Mononuclear cell (primary cell): ENCODE measurements at regions not wholly inside any gene's neighbourhood (a gene's known extent, or its start where the extent isn't known, plus 50 kb on each side); places are given as distances from the start of the nearest gene placed in this dataset.

Source experiments
- H3K27me3 ChIP-seq: 2 replicates; pipeline ENCODE4 v1.6.0; 2011; ENCODE audit warnings: low read length, control low read depth; ENCODE audit not compliant: insufficient read depth
- H3K4me1 ChIP-seq: 2 replicates; pipeline ENCODE4 v1.5.1; 2011; ENCODE audit warnings: mild to moderate bottlenecking, low read length, control low read depth; ENCODE audit not compliant: insufficient read depth
- H3K4me3 ChIP-seq: 2 replicates; pipeline ENCODE4 v1.5.1; 2011; ENCODE audit warnings: mild to moderate bottlenecking, low read length, moderate library complexity
- H3K9me3 ChIP-seq: 2 replicates; pipeline ENCODE4 v1.5.1; 2011; ENCODE audit warnings: low read depth, mild to moderate bottlenecking, control low read depth, low read length

DNA sequence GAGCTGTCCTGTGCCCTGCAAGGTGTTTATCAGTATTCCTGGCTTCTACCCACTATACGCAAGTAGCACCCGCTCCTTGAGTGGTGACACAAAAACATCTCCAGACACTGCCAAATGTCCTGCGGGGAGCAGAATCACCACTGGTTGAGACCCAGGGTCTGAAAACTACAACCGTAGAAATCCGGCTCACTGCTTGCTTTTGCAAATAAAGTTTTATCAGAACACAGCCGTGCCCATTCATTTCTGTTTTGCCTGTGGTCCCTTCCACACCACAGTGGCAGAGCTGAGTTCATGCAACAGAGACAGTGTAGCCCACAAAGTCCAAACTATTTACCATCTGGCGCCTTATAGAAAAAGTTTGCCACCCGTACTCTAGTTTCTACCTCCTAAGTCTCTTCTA lies 125.7 kb upstream of the DIO3 start:
- H3K4me3 ChIP-seq = no peak overlapping the region
- H3K27me3 ChIP-seq = peaks cover 26% of the 10 kb centered on the region
- no peaks in the 10 kb centered on the region for H3K4me1 ChIP-seq
- no peaks in the 10 kb centered on the region for H3K9me3 ChIP-seq

DNA sequence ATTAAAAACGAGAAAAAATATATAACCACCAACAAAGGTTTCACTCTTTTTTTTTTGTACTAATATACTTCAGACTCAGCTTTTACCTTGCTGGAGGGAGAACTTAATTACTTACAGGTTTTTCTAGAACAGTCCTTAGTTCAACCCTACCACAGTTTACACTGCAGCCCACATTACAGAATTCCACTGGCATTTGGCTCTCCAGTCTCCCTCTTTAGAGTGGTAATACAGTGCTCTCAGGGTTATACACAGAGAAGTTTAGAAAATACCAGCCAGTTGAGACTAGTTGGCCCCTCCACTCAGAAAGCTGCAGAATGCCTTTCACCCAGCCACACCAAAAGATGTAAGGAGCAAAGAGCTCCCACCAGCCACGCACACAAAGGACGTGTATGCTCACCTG lies 122.3 kb upstream of the DIO3 start:
- Histone ChIP-seq H3K27me3 (peaks cover 12% of the 10 kb centered on the region), H3K4me1 (peaks cover 15% of the 10 kb centered on the region), H3K4me3 (no peak overlapping the region), H3K9me3 (no peaks in the 10 kb centered on the region)

DNA sequence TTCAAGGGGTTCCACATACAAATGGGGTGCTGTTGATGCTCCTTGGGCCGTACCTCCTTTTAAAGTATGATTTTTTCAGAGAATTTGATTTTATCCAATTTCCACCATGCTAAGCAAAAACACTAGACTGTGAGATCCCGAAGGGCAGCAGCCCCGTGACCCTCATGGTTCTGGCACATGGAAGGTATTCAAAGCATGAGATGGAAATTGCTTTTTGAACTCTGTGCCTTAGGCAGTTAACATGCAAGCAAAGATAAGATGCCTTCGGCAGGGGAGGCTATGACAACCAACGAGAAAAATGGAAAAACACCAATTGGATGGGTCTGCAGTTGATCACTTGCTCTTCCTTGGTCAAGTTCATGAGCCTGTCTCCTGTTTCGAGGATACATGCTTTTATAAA lies 120.8 kb upstream of the DIO3 start:
- Histone ChIP-seq H3K27me3 (peaks cover 16% of the 10 kb centered on the region), H3K9me3 (no peaks in the 10 kb centered on the region), H3K4me3 (no peak overlapping the region), H3K4me1 (peaks cover 15% of the 10 kb centered on the region)

DNA sequence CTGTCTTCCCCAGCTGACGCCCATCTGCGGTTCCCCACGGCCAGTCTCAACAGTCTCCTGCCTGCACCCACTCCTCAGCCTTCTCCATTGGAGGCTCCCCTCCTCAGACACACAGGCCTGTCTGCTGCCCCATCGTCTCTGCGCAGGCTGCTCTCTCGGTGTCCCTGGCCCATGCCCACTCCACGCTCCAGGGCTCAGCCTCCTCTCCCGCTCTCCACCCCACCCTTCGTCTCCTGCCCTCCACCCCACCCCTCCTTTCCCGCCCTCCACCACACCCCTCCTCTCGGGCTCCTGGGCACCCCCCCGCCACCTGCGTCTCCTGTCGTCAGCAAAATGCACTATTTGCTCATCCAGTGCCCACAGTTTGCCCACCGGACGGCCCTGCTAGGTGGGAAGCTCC lies 119.6 kb upstream of the DIO3 start:
- Histone ChIP-seq H3K9me3 (no peaks in the 10 kb centered on the region), H3K4me1 (peaks cover 15% of the 10 kb centered on the region), H3K4me3 (no peak overlapping the region), H3K27me3 (peaks cover 26% of the 10 kb centered on the region)

DNA sequence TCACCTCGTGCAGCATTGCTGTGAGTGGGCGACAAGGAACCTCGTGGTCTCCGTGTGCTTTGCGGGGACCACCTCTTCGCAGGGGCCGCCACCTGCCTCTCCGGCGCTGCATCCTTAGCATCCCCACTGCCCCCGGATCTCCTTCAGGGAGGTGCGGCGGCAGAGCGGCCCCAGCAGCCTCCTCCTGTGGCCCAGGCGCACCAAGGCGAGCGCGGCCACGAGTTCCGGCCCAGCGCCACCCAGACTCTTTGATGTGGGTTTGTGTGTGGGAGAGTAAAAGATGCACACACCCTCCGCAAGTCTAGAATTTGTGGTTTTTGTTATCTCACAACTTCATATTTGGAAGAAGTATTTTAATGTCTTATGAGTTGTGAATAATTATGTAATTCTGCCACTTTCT lies 118.8 kb upstream of the DIO3 start:
- peaks cover 15% of the 10 kb centered on the region for H3K4me1 ChIP-seq
- no peaks in the 10 kb centered on the region for H3K9me3 ChIP-seq
- H3K27me3 ChIP-seq = peaks cover 33% of the 10 kb centered on the region
- H3K4me3 ChIP-seq = no peak overlapping the region

DNA sequence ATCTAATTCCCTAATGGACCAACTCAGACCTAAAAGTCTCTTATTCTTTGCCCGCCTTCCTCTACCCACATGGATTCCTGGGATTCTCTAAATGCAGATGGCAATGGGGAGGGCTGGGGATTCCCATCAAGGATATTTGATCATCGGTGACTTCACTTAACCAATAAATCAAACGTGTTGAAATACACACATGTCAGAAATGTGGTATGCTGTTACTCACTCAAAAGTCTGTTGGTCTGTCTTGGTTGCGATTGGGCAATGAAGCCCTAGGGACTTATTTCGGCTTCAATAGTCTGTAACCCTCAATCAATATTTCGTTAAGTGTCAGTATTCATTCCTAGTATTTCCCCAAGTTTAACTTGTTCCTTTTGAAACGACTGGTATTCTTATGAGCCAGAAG lies 117.2 kb upstream of the DIO3 start:
- H3K27me3 ChIP-seq = peaks cover 44% of the 10 kb centered on the region
- H3K4me3 ChIP-seq = no peak overlapping the region

DNA sequence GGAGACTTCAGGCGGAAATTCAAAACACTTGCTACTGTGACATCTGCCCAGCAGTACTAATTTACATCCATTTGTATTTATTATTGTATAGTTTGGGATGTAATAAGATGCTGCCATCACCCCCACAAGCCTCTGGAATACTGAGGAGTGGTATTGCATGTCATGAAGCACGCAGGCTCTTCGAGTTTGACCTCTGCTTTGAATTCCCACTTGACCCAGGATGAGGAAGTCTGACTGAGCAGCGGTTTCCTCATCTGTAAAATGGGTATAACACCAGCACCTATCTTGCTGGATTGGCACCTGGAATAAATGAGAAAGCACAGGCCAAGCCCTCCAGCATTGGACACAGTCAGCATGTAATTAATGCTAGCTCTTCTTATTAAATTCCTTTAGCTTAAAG lies 116.0 kb upstream of the DIO3 start:
- H3K4me1 ChIP-seq = peaks cover 15% of the 10 kb centered on the region
- H3K4me3 ChIP-seq = no peak overlapping the region
- no peaks in the 10 kb centered on the region for H3K9me3 ChIP-seq
- peaks cover 45% of the 10 kb centered on the region for H3K27me3 ChIP-seq

More for the DNA sequence above, 117.2 kb upstream of the DIO3 start:
- Histone ChIP-seq H3K9me3 (no peaks in the 10 kb centered on the region), H3K4me1 (peaks cover 15% of the 10 kb centered on the region)

DNA sequence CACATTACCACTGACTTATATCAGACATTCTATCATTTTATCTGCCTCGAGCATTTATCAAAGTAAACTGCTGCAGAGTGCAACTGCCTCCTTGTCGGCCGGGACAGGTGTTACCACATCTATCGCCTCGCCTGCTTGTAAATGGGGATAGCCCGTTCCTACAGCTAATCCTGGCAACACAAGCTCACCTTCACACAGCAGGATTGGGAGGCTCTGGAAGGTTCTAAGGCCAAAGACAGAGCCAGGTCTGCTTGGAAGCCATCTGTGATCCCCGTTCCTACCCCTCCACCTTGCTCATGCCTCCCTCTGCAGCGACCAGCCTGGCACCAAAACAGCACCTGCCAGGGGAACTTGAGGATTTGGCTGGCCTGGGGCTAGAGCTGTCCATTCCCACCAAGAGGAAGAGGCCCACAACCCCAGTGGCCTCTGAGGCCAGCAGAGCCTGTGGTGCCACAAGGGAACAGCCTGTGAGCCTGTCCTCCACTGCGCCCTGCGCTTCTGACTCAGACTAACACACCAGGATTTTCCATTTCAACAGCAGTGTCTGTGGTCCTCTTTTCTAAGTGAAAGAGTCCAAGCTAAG lies 114.8 kb upstream of the DIO3 start:
- H3K4me3 ChIP-seq = no peak overlapping the region
- H3K4me1 ChIP-seq = peaks cover 15% of the 10 kb centered on the region
- H3K27me3 ChIP-seq = peaks cover 42% of the 10 kb centered on the region
- H3K9me3 ChIP-seq = no peaks in the 10 kb centered on the region

DNA sequence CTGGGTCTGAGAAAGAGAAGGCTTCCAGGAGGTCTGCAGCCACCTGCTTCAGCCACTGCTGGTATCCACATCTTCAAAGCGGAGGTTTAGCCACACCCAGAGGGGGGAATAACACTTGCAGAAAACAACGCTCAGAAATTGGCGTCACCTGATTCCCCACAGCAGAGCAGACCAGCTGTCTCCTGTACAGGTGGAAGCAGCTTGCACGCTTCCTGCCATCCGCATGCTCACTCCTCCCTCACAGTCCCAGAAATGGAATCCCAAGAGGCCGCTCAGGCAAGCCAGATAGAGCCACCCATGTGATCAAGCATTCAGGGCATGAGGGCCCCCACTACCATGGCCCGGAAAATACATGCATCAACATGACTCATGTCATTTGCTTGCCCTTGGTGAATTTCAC lies 112.2 kb upstream of the DIO3 start:
- Histone ChIP-seq H3K4me3 (no peak overlapping the region), H3K9me3 (no peaks in the 10 kb centered on the region), H3K27me3 (peaks cover 52% of the 10 kb centered on the region), H3K4me1 (no peaks in the 10 kb centered on the region)

DNA sequence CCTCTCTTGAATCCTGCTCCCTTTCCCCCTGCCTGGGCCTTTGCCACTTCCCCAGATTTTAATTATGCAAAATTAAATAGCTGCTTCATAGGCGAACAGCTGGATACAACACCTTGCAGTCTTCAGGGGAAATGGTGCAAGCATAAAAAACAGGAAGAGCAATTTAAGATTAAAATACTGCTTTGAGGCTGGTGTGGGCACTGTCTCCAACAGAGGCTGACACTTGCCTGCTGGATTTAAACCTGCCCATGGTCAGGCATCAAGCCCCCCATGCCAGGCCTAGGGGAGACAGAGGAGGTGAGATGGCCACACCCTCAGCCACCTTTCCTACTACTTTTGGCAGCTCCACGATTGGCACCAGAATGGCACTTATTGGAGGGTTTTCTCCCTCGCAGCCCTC lies 110.1 kb upstream of the DIO3 start:
- H3K4me1 ChIP-seq = no peaks in the 10 kb centered on the region
- no peak overlapping the region for H3K4me3 ChIP-seq
- H3K27me3 ChIP-seq = peaks cover 58% of the 10 kb centered on the region
- H3K9me3 ChIP-seq = no peaks in the 10 kb centered on the region

DNA sequence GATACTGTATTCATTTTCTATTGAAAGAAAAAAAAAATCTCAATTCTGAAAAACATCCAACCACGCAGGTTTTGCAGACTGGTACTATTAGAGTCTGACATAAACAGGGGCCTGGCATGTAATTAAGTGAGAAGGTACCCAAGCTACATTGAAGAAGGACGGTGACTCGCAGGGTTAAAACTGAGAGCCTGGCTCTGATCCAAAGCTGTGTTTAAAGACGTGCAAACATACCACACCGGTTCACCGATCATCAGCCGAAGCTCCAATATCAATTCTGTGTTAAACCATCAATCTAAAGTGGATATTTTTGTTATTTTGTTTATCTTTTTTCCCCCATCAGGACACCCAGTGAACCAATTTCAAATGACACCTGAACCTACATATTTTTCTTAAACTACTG lies 108.1 kb upstream of the DIO3 start:
- Histone ChIP-seq H3K4me1 (no peaks in the 10 kb centered on the region), H3K4me3 (no peak overlapping the region), H3K9me3 (no peaks in the 10 kb centered on the region), H3K27me3 (peaks cover 54% of the 10 kb centered on the region)

DNA sequence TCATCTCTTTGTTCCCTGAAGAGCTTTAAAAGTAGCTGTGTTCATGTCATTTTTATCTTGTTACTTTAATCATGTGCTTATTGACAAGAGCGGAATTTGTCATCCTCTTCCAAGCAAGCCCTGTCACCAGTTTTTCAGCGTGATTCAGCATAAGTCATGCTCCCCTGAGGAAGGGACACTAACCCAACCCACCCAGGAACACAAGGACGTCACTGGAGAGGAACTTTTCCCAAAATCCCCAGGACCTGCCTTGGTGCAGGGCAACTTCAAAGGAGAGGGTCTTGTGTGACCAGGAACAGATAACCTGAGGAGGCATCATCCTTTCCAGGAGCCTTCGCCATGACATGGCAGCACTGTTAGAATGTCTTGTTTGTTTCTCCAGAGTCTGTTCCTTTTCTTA lies 107.1 kb upstream of the DIO3 start:
- H3K9me3 ChIP-seq = no peaks in the 10 kb centered on the region
- peaks cover 51% of the 10 kb centered on the region for H3K27me3 ChIP-seq
- no peaks in the 10 kb centered on the region for H3K4me1 ChIP-seq
- H3K4me3 ChIP-seq = no peak overlapping the region

DNA sequence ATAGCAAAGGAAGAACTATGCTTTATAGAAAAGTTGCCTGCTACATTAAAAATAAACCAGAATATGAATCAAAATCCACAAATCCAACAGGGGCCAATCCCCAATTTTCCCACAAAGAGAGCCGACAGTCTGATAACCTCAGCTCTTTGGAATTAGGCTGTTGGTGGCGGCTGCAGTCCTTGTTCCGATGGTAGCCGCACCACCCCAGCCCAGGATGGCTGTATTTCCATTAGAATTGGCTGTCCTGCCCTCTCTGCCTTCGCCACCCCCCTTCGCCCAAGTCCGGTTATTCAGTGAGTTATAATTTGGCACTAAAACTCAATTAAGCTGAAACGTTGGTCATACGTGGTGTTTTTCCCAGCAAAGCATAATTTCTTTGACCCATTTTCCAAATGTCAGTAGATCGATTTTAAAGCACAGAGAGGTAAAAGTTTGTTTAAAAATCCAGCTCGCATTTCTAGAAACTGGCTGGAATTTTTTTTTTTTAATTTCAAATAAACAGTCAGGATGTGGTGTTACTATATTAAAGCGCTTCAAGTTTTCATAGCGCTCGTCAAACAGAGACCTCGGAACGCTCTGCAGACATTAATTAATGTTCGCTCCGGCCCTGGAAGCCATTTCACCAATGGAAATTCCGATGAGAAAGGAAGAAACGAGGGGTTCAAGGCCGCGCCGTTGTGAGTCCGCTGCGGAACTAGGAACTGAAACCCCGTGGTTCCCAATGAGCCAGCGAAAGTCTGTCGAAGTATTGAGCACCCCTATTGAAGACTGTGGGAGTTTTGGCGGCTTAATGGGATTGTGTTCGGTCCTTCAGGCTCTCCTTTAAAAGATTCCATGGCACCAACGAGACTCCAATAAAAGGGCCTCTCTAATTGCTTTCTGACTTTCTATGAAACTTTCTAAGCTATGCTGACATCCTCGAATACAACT lies 104.8 kb upstream of the DIO3 start:
- H3K27me3 ChIP-seq = peaks cover 73% of the 10 kb centered on the region
- H3K4me3 ChIP-seq = no peak overlapping the region
- no peaks in the 10 kb centered on the region for H3K4me1 ChIP-seq
- H3K9me3 ChIP-seq = no peaks in the 10 kb centered on the region

DNA sequence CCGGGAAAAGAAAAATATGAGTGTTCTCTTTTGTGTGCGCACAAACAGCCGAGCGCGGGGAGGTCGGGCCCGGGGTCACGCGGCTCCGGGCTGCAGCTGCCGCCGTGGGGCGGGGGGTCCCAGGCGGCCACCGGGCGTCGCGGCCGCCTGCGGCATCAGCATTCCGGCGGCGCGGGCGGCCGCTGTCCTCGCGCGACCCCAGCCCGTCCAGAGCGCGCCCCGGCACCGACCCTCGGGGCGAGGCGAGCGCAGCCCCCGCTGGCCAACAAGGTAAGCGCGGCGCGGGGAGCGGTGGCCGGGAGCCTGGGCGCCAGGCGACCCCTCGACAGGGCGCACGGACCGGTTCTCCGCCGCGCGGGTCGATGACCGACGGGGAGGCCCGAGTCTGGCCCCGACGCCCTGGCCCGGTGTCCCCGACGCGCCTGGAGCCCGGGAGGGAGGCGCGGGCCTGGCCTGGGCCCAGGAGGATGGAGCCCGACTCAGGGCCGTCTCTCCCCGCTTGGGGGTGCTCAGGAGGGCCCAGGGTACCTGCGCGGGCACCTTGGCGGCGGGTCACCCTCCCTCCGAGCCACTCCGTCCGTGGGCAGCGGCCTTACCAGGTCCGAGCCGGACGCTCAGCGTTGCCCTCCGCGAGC lies 103.9 kb upstream of the DIO3 start:
- Histone ChIP-seq H3K27me3 (peaks cover 73% of the 10 kb centered on the region), H3K9me3 (no peaks in the 10 kb centered on the region), H3K4me1 (no peaks in the 10 kb centered on the region), H3K4me3 (no peak overlapping the region)

DNA sequence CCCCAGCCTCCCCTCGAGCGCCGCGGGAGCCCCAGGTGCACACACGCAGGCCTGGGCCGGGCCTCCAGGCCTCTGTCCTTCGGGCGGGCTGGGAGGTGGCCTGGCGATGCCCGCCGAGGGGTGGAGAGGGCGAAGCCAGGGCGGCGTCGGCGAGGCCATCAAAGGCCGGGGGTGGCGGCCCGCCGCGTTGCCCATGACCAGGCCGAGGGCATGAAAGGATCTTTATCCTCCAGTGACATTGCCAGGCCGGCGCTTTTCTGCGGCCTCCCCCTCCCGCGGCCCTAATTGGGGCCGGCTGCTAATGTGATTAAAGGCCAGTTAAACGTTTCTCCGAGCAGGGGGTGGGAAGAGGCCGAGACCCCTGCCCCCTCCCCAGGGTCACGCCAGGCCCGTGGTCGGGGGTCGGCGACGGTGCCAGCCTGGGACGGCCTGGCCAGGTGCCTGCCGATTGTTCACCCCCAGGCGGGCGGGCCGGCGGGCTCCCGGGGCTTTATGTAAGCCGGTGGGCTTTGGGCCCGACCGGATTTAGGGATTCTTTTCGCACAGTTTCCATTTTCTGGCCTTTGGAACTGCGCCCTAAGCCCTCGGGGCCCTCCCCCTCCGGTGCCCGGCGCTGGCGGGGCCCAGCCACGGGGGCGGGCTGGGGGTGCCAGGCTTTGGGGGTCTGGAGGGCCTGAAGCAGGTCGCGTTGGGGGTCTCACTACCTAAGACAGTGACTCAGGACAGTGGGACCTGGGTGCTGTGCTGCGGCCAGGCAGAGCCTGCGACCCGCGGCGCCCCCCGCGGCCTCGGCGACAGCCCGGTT lies 103.2 kb upstream of the DIO3 start:
- Histone ChIP-seq H3K27me3 (peaks cover 67% of the 10 kb centered on the region), H3K4me1 (no peaks in the 10 kb centered on the region), H3K4me3 (no peak overlapping the region), H3K9me3 (no peaks in the 10 kb centered on the region)
